Stimulated activated CD4-positive, alpha-beta T cell treated with anti-CD3 and anti-CD28 coated beads, TNF-alpha, amount 100 ng/mL, for 4 hours (primary cell): ENCODE measurements at regions not wholly inside any gene's neighbourhood (a gene's known extent, or its start where the extent isn't known, plus 50 kb on each side); places are given as distances from the start of the nearest gene placed in this dataset.

Experiments used
- DNase-seq, 3 experiments: peaks; one replicate each; pipeline ENCODE4 v3.0.0-alpha.2; 2020; ENCODE audit warnings: low read depth in 3 of 3

DNA sequence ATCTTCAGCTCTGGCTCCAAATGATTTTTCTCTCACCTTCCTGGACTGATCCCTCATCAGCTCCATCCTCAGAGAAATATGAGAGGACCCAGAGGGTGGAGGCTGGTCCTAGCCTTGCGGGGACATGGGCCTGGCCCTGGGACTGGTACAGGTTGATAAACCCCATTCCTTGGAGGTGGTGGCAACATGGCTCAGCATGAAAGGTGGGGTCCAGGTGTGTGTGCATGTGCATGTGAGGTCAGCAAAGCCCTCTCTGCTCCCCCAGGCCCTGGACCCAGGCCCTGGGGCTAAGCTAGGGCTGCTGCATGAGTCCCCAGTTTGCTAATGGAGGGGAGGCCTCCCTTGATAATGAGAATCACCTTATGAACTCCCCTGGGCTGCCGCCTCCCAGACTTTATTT lies 363.1 kb downstream of the MATN1 start:
- no peak for DNase-seq

- no peak for DNase-seq
Measured at GRCh38 chr1:30359539-30360220, 363.7 kb downstream of the MATN1 start.

DNA sequence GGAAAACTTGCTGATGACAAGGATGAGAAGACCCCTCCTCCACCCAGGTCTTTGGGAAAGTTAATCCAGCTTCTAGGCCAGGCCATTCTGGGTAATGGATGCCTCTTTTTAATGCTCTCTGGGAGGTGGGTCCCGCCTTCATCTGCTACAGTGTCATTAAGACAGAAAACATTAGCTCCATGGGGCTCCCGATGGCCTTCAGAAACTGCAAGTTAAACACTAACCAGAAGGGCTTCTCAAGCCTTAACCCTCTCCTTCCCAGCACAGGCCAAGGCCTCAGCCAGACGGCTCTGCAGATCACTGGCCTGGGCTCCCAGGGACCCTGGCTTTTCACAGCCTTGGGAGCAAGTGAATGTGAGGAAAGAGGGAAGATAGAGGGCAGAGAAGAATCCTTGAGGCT lies 364.9 kb downstream of the MATN1 start:
- DNase-seq = no peak

GRCh38 chr1:30356839-30357238 lies 366.5 kb downstream of the MATN1 start:
- DNase-seq = no peak

GRCh38 chr1:30354410-30354809 lies 369.0 kb downstream of the MATN1 start:
- no peak for DNase-seq

DNA sequence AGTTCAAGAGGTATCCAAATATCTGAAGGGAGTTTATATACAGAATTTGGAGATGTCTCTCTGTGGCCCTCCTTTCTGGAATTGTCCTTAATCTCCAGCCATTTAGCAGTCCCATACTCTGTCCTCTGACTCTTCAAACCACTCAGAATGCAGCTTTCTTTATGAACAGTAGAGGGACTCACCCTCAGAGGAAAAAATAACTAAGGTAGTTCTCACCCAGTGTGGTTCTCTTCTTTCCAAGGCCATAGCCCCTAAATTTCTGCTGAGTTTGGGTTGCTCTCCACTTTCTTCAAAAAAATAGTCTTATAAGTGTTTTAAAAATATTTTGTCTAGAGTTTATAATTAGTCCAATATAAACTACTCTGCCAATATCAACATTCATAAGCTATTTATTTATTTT lies 369.7 kb downstream of the MATN1 start:
- DNase-seq = no peak

DNA sequence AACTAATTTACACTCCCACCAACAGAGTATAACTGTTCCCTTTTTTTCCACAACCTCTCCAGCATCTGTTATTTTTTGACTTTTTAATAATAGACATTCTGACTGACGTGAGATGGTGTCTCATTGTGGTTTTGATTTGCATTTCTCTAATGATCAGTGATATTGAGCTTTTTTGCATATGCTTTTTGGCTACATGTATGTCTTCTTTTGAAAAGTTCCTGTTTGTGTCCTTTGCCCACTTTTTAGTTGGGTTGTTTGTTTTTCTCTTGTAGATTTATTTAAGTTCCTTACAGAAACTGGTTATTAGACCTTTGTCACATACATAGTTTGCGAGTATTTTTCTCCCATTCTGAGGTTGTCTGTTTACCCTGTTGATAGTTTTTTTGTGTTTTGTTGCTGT lies 375.2 kb downstream of the MATN1 start:
- no peak for DNase-seq

DNA sequence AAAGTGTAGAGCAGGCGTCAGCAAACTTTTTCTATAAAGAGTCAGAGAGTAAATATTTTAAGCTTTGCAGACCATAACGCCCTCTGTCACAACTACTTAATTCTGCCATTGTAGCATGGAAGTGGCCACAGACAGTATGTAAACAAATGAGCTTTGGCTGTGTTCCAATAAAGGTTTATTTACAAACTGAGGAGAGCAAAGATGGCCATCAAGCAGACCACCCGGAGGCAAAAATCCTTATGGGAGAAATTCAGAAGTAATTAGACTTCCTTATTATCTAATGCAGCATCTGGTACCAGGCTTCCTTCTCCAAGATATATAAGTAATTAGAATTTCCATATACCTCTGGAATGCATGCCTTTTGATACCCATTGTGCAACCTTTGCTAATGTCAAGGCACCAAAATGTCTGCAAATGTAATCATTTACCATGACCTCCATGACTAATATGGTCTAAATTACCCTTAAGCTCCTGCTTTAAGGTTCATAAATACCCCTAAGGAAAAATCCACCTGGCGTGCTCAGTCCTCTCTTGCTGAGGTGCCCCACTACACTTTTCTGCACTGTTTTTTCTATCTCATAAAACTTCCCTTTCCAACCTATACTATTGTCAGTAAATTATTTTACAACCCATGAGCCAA lies 377.8 kb downstream of the MATN1 start:
- DNase-seq = no peak

DNA sequence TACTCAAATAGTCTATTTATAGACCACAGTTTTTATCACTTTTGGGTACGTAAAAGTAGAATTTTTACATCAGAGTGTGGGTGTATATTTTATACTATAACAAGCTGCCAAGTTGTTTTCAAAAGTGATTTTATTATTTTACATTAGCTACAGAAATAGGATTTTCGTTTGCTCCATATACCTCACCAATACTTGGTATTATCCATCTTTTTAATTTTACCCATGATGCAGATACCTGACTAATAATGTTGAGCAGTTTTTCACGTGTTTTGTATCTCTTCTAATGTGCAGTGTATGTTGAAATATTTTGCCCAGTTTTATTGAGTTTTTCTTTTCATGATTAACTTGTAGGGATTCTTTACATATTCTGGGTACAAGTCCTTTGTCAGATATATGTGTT lies 379.8 kb downstream of the MATN1 start:
- DNase-seq = no peak

DNA sequence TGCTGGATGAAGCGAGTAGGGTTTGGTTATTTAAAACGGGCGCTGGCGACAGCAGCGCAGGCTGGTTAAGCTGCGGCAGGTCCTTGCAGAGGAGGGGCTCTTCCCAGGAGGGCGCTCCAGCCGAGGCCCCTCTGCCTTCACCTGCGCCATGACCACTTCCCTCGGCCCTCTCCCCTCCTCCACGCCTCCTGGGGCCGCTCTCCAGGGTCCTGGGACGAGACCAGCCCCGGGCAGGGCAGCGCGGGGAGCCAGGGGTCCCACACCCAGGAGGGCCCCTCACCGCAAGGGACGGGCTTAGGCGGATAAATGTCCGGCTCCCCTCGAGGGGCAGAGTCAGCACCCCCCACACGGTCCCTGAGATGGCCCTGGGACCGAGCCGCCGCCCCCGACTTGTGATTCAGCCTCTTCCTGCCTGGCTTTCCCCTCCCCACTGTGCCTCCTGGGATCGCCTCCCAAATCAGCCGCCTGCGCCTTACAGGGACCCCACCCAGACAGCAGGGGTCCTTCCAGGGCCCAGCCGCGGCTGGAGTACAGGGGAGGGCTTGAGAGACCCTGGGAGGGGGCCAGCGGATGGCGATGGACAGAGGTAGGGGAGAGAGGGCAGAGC lies 380.7 kb downstream of the MATN1 start:
- DNase-seq = no peak

- no peak for DNase-seq
Measured at GRCh38 chr1:30340934-30341333, 382.5 kb downstream of the MATN1 start.

DNA sequence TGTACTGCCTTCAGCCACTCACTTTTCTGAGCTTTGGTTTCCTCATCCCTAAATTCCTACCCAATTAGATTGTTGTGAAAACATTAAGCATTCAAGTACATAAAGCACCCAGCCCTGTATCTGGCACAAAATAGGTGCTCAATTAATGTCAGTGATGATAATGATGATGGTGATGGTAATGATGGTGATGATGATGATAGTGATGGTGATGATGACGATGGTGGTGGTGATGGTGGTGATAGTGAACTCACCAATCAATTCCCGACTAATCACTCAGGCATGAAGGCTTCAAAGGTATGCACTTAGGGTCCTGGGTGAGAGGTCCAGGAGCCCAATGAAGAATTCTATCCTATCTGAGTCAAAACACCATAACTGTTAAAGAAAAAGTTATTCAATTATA lies 383.5 kb downstream of the MATN1 start:
- DNase-seq = no peak

DNA sequence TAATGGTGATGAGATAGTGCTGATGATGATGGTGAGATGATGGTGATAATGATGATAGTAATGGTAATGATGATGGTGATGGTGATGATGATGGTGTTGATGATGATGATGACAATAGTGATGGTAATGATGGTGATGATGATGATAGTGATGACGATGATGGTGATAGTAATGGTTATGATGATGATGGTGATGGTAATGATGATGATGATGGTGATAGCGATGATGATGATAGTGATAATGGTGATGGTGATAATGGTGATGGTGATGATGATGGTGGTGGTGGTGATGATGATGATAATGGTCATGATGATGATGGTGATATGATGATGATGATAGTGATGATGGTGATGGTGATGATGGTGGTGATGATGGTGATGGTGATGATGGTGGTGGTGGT lies 384.6 kb downstream of the MATN1 start:
- DNase-seq = no peak

DNA sequence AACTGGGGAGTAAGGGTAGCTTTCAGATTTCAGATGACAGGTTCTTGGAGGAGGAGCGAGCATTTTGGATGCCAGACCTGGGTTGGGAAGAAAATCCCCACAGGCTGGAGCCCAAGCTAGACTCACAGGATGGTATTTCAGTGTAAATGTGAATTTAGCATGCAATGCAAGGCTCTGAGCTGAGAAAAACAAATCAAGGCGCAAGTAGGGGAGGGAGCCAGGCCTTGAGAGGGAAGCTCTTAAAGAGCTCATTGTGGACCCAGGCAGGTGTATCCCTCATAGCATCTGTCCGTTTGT lies 386.1 kb downstream of the MATN1 start:
- DNase-seq = no peak

DNA sequence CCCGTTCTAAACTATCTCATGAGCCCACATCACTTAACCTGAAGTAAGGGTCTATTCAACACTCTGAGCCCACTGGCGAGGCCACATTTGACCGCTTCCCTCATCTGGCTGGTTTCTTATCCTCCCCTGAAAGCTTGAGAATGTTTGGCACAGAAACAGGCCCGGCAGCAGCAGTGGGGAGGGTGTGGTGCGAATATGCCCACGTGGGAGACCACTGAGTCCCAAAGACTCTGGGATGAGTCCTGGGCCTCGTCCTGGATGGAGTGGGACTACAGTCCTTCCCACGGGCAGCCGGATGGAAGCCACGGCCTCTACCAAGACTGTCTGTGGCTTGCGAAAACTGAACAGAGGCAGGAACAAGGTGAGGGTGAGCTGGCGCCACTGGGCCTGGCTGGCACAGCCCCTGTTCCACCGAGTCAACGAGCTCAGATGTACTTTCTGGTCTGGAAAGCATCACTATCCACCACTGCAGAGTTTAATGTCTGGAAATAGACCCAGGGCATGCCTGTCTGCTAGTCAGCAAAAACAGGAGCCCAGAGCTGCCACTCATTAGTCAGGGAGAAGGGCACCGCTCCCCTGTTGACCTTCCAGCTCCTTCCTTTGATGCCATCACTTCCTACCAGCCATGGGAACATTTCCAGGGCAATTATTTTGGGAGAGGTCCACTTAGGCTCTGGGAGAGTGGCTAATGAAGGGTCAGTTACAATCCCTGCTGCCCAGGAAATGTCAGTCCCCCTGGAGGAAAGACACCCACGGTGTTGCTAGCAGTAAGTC lies 386.6 kb downstream of the MATN1 start:
- no peak for DNase-seq

DNA sequence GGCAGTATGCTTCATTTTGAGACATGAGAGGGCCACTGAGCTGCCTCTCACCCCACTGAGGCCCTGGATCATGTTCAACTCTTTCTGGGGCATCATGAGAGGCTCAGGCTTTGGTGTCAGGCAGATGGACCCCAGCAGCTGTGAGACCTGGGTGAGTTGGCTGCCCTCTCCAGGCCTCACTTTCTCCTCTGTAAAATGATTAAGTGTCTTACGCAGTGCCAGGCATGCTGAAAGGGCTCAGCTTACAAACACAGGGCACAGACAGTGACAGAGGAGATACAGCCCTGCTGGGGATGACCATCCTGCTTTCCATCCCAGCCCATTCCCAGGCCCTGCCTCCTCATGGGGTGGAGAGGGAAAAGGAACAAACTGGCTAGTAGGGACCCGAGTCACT lies 387.4 kb downstream of the MATN1 start:
- DNase-seq = no peak

GRCh38 chr1:30335389-30335996 lies 387.9 kb downstream of the MATN1 start:
- DNase-seq = no peak

GRCh38 chr1:30334767-30335166 lies 388.6 kb downstream of the MATN1 start:
- no peak for DNase-seq

- DNase-seq = no peak
Measured at GRCh38 chr1:30332116-30333094, 391.0 kb downstream of the MATN1 start.

DNA sequence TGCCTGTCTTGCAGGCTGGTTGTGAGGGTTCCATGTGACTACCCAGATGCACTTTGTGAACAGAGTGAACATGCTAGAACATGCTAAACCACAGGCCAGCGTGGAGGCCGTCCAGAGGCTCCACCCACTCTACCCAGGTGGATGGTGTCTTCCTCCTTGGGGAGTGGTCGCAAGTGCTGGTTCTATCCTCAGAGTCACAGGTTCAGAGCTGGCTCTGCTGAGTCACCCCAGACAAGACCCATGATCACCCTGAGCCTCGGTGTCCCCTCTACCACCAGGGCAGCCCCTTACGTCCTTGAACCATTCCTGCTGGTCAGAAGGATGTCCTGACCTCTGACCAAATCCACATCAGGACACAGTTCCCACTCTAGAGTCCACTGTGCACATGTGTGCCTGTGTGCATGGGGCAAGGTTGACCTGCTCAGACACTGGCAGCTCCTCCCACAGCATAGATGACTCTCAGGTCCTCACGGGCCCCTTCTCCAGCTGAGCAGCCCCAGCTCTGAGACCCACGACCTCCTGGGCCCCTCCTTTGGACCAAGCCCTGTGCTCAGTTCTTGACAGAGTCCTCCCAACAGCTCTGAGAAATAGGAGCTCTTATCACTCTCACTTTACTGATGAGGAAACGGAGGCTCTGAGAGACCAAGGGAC lies 391.8 kb downstream of the MATN1 start:
- no peak for DNase-seq

- no peak for DNase-seq
Measured at GRCh38 chr1:30330644-30331043, 392.7 kb downstream of the MATN1 start.
